GM12872 (cell line): ENCODE measurements at regions not wholly inside any gene's neighbourhood (a gene's known extent, or its start where the extent isn't known, plus 50 kb on each side); places are given as distances from the start of the nearest gene placed in this dataset.

ENCODE experiments used
- TF ChIP-seq, protein P1 (sequence below): IDR thresholded peaks from 3 replicates; pipeline ENCODE4 v1.5.1; 2011; ENCODE audit warnings: low read depth, mild to moderate bottlenecking, low read length, moderate library complexity; ENCODE audit not compliant: insufficient read depth

DNA sequence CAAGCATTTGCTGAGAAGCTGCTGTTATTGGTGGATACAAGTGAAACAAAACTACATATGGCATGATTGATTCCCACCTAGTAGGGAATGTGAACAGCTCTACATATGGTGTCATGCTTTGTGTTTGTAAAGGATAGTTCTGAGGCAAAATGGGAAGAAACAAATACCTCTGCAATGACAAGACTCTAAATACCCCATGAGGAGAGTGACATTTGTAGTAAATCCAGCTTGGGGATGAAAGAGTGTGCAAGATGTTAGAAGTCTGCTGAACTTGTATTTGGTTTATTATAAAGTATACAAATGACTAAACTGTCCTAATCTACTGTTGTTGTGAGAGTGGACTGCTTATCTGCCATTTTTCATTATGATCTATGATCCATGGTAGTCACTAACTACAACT lies 120.8 kb upstream of the HS3ST1 start:
- TF ChIP-seq, protein P1, sequence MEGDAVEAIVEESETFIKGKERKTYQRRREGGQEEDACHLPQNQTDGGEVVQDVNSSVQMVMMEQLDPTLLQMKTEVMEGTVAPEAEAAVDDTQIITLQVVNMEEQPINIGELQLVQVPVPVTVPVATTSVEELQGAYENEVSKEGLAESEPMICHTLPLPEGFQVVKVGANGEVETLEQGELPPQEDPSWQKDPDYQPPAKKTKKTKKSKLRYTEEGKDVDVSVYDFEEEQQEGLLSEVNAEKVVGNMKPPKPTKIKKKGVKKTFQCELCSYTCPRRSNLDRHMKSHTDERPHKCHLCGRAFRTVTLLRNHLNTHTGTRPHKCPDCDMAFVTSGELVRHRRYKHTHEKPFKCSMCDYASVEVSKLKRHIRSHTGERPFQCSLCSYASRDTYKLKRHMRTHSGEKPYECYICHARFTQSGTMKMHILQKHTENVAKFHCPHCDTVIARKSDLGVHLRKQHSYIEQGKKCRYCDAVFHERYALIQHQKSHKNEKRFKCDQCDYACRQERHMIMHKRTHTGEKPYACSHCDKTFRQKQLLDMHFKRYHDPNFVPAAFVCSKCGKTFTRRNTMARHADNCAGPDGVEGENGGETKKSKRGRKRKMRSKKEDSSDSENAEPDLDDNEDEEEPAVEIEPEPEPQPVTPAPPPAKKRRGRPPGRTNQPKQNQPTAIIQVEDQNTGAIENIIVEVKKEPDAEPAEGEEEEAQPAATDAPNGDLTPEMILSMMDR: no peak

DNA sequence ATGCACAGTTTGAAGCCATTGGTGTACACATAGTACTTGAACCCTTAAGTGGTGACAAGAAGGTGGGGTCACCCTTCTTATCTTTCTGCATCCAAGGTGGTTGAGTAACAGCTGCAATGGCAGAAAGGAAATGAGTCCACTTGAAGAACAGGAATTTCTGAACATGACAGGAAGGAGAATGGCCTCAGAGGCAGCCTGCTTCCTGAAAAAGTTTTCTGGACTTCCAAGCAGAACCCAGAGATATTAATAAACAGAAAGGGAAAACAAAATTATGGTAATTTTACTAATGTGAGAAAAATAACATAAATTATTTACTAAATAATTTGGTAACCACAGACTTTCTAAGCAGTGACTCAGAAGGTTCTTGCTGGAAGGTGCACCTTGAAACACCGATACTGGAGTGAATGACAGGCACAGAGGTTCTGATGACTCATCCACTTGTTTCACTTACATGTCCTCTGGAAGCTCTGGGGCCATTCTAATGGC lies 119.9 kb upstream of the HS3ST1 start:
- TF ChIP-seq, protein P1: no peak

DNA sequence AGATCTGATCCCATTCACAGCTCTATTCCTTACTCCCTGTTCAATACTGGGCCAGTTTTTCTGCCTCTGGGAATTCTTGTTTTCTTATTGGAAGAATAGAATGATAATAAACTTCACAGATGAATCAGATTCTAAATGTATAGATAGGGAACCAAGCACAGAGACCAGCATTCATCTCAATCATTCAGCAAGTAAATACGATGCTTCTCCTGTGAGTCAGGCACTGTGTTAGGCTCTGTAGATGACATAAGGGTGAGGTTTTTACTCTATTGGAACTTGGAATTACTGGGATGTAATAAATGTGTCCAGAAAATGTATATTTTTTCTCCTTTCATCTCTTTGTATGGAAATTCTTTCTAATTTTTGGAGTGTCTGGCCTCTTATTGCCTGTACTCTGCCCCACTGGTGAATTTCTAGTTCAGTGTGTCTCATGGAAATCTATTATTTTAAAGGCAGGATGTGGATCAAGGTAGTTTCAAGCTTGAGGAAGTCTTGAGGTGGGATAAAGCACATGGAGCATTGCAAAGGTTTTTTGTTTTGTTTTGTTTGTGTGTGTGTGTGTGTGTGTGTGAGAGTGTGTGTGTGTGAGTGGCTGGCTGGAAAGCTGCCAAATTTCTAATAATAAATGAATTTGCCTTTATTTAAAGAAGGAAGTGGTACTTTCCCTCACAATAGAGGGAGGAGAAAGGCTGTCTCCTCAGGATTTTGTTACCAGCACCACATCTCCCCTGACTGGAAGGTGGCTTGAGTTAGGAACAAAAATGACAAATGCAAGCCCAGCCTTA lies 117.9 kb upstream of the HS3ST1 start:
- TF ChIP-seq, protein P1: no peak

DNA sequence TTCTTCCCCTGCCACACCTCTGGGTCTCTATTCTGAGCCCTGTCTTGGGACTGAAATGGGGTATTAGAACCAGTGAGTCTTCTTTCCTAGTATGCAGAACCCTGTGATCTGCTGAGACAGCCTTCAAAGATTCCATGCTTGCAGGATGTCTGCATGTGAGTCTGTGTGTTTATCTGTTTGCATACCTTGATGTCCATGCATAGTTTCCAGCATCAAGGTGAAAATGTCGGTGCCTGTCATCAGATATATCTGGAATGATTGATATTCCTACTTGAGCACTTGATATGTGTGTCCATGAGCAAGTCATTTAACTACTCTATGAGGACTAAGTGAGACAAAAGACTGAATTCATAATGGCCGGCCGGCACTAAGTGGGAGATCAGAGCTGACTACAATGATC lies 117.0 kb upstream of the HS3ST1 start:
- TF ChIP-seq, protein P1: no peak

DNA sequence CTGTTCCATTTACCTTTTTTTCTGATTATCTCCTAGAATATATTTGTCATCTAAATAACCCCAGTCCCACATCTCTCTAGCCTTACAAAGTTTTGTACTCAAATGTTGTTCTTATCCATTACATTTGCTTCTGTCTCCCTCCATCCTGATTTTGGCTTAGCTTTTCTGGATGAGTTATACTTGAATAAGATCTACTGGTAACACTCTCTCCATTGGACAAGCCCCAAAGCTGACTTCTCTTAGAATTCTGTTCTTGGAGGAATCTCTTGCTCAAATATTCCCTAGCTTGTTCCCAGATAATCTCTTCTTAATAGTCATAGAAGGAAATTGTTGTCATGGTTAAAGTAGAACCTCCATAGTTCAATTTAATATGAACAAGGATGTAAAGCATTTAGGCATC lies 115.5 kb upstream of the HS3ST1 start:
- TF ChIP-seq, protein P1: no peak

DNA sequence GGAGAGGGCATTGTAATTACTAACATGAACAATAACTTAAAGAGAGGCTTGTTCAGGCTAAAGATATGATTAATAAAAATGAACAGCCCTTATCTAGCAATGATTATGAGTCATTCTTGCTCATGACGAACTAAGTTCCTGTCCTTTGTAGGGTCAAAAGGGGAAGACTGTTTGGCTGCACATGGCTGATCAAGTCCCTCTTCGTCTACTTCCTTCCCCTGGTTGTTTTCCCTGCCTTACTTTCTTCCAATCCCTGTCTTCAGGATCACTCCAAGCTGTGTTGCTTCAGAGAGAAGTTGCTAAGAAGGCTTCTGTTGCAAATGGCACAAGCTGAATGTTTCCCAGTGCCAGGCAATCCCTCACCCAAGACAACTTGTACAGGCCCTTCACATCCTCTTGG lies 115.0 kb upstream of the HS3ST1 start:
- TF ChIP-seq, protein P1: no peak

DNA sequence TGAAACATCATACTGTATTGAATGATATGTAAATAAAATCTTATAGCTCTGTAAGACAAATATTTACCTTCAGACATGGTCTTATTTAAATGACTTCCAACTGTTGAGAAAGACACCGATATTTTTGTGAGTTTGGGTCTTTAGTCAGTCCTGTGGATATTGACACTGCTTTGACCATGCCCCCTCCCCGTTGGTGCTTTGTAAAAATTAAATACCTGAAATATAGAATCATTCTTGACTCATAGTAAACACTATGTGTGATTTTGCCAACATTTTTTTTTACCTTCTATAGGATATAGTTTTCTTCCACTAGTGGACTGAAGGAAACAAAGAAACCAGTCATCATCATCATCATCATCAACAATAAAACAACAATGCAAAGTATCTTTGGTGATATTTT lies 114.3 kb upstream of the HS3ST1 start:
- TF ChIP-seq, protein P1: no peak
